ENCODE measurements at regions not wholly inside any gene's neighbourhood (a gene's known extent, or its start where the extent isn't known, plus 50 kb on each side); places are given as distances from the start of the nearest gene placed in this dataset.

- DNase-seq (no peak), ATAC-seq (no peak)
- H3K27me3 ChIP-seq (ENCODE audit: control insufficient read depth in 2 of 2, insufficient read depth in 2 of 2, low read length in 2 of 2) = no peaks in the 10 kb centered on the region
- peaks cover 0 to 3% (median 0%) of the 10 kb centered on the region in 11 donors for H3K9me3 Mint-ChIP-seq
- H3K4me1 Mint-ChIP-seq = peaks cover 4 to 22% (median 9%) of the 10 kb centered on the region in 7 donors
- H3K4me1 ChIP-seq (ENCODE audit: control insufficient read depth in 2 of 2, insufficient read depth in 2 of 2, low read length in 2 of 2) = peaks cover 0 to 4% of the 10 kb centered on the region in 2 donors
- H3K4me3 ChIP-seq (ENCODE audit: low read length) = no peak overlapping the region
- ChIA-PET CTCF (no interaction called here), POLR2A (no interaction called here)
- H3K4me3 Mint-ChIP-seq = no peak overlapping the region
- H3K36me3 ChIP-seq (ENCODE audit: control insufficient read depth in 2 of 3, insufficient read depth in 3 of 3, low read length in 3 of 3) = no peaks in the 10 kb centered on the region
- no peaks in the 10 kb centered on the region for H3K36me3 Mint-ChIP-seq
- intact Hi-C loops (cut with micrococcal nuclease) = no loop called here
- H3K27me3 Mint-ChIP-seq = peaks cover 9 to 36% (median 22%) of the 10 kb centered on the region in 5 donors
- H3K27ac ChIP-seq (ENCODE audit: low read depth, low read length) = no peak overlapping the region
- no peaks in the 10 kb centered on the region for H3K9me3 ChIP-seq (ENCODE audit: control insufficient read depth in 2 of 3, low read length in 3 of 3)
- no peak overlapping the region for H3K27ac Mint-ChIP-seq
Measured at GRCh38 chr11:134587345-134587744, 175.3 kb upstream of the B3GAT1 start.

- CTCF ChIA-PET = no interaction called here
- no peak for DNase-seq
- H3K4me1 ChIP-seq (ENCODE audit: control insufficient read depth in 2 of 2, insufficient read depth in 2 of 2, low read length in 2 of 2) = peaks cover 0 to 4% of the 10 kb centered on the region in 2 donors
Measured at GRCh38 chr11:134586726-134587125, 174.7 kb upstream of the B3GAT1 start.

GRCh38 chr11:134585666-134586610, 173.9 kb upstream of the B3GAT1 start:
- no peak for ATAC-seq
- Histone ChIP-seq H3K36me3 (ENCODE audit: control insufficient read depth in 2 of 3, insufficient read depth in 3 of 3, low read length in 3 of 3) (no peaks in the 10 kb centered on the region), H3K4me1 (ENCODE audit: control insufficient read depth in 2 of 2, insufficient read depth in 2 of 2, low read length in 2 of 2) (peaks cover 0 to 4% of the 10 kb centered on the region in 2 donors), H3K4me3 (ENCODE audit: low read length) (no peak overlapping the region), H3K27ac (ENCODE audit: low read depth, low read length) (no peak overlapping the region), H3K27me3 (ENCODE audit: control insufficient read depth in 2 of 2, insufficient read depth in 2 of 2, low read length in 2 of 2) (no peaks in the 10 kb centered on the region), H3K9me3 (ENCODE audit: control insufficient read depth in 2 of 3, low read length in 3 of 3) (no peaks in the 10 kb centered on the region)
- H3K4me3 Mint-ChIP-seq = no peak overlapping the region
- H3K27ac Mint-ChIP-seq = no peak overlapping the region
- H3K9me3 Mint-ChIP-seq = peaks cover 0 to 4% (median 0%) of the 10 kb centered on the region in 11 donors
- POLR2A ChIA-PET = no interaction called here
- DNase-seq = no peak
- CTCF ChIA-PET = no interaction called here
- H3K27me3 Mint-ChIP-seq = peaks cover 10 to 37% (median 23%) of the 10 kb centered on the region in 5 donors
- H3K4me1 Mint-ChIP-seq = peaks cover 4 to 22% (median 9%) of the 10 kb centered on the region in 7 donors
- intact Hi-C loops (cut with micrococcal nuclease) = no loop called here
- H3K36me3 Mint-ChIP-seq = no peaks in the 10 kb centered on the region

More at GRCh38 chr11:134586726-134587125, 174.7 kb upstream of the B3GAT1 start:
- H3K9me3 Mint-ChIP-seq = peaks cover 0 to 4% (median 0%) of the 10 kb centered on the region in 11 donors
- Histone ChIP-seq H3K36me3 (ENCODE audit: control insufficient read depth in 2 of 3, insufficient read depth in 3 of 3, low read length in 3 of 3) (no peaks in the 10 kb centered on the region), H3K9me3 (ENCODE audit: control insufficient read depth in 2 of 3, low read length in 3 of 3) (no peaks in the 10 kb centered on the region), H3K27me3 (ENCODE audit: control insufficient read depth in 2 of 2, insufficient read depth in 2 of 2, low read length in 2 of 2) (no peaks in the 10 kb centered on the region), H3K4me3 (ENCODE audit: low read length) (no peak overlapping the region), H3K27ac (ENCODE audit: low read depth, low read length) (no peak overlapping the region)
- no peak overlapping the region for H3K27ac Mint-ChIP-seq
- intact Hi-C loops (cut with micrococcal nuclease) = no loop called here
- peaks cover 9 to 36% (median 22%) of the 10 kb centered on the region in 5 donors for H3K27me3 Mint-ChIP-seq
- ATAC-seq = no peak
- peaks cover 4 to 22% (median 9%) of the 10 kb centered on the region in 7 donors for H3K4me1 Mint-ChIP-seq
- no peaks in the 10 kb centered on the region for H3K36me3 Mint-ChIP-seq
- POLR2A ChIA-PET = no interaction called here
- no peak overlapping the region for H3K4me3 Mint-ChIP-seq

- Mint-ChIP-seq H3K27me3 (peaks cover 15 to 35% (median 28%) of the 10 kb centered on the region in 5 donors), H3K4me1 (peaks cover 4 to 22% (median 9%) of the 10 kb centered on the region in 7 donors), H3K27ac (no peak overlapping the region), H3K4me3 (no peak overlapping the region), H3K36me3 (no peaks in the 10 kb centered on the region), H3K9me3 (peaks cover 0 to 4% (median 0%) of the 10 kb centered on the region in 11 donors)
- POLR2A ChIA-PET = no interaction called here
- no peak overlapping the region for H3K27ac ChIP-seq (ENCODE audit: low read depth, low read length)
- no peak for DNase-seq
- H3K4me1 ChIP-seq (ENCODE audit: control insufficient read depth in 2 of 2, insufficient read depth in 2 of 2, low read length in 2 of 2) = peaks cover 0 to 4% of the 10 kb centered on the region in 2 donors
- no peaks in the 10 kb centered on the region for H3K27me3 ChIP-seq (ENCODE audit: control insufficient read depth in 2 of 2, insufficient read depth in 2 of 2, low read length in 2 of 2)
- CTCF ChIA-PET = no interaction called here
- intact Hi-C loops (cut with micrococcal nuclease) = no loop called here
- no peaks in the 10 kb centered on the region for H3K9me3 ChIP-seq (ENCODE audit: control insufficient read depth in 2 of 3, low read length in 3 of 3)
- no peak for ATAC-seq
- H3K36me3 ChIP-seq (ENCODE audit: control insufficient read depth in 2 of 3, insufficient read depth in 3 of 3, low read length in 3 of 3) = no peaks in the 10 kb centered on the region
- no peak overlapping the region for H3K4me3 ChIP-seq (ENCODE audit: low read length)
Measured at GRCh38 chr11:134584706-134585445, 172.8 kb upstream of the B3GAT1 start.

GRCh38 chr11:134584001-134584561, 172.0 kb upstream of the B3GAT1 start:
- no peaks in the 10 kb centered on the region for H3K36me3 ChIP-seq (ENCODE audit: control insufficient read depth in 2 of 3, insufficient read depth in 3 of 3, low read length in 3 of 3)
- ATAC-seq = no peak
- peaks cover 19 to 34% (median 26%) of the 10 kb centered on the region in 5 donors for H3K27me3 Mint-ChIP-seq
- H3K4me3 ChIP-seq (ENCODE audit: low read length) = no peak overlapping the region
- H3K27me3 ChIP-seq (ENCODE audit: control insufficient read depth in 2 of 2, insufficient read depth in 2 of 2, low read length in 2 of 2) = no peaks in the 10 kb centered on the region
- peaks cover 0 to 4% (median 0%) of the 10 kb centered on the region in 11 donors for H3K9me3 Mint-ChIP-seq
- CTCF ChIA-PET = no interaction called here
- no peak overlapping the region for H3K4me3 Mint-ChIP-seq
- DNase-seq = peak in 1 of 9 donors; percentile 16
- no peak overlapping the region for H3K27ac Mint-ChIP-seq
- intact Hi-C loops (cut with micrococcal nuclease) = no loop called here
- H3K36me3 Mint-ChIP-seq = no peaks in the 10 kb centered on the region
- H3K4me1 Mint-ChIP-seq = peaks cover 4 to 21% (median 9%) of the 10 kb centered on the region in 7 donors
- no peak overlapping the region for H3K27ac ChIP-seq (ENCODE audit: low read depth, low read length)
- POLR2A ChIA-PET = no interaction called here
- H3K9me3 ChIP-seq (ENCODE audit: control insufficient read depth in 2 of 3, low read length in 3 of 3) = no peaks in the 10 kb centered on the region
- peaks cover 0 to 4% of the 10 kb centered on the region in 2 donors for H3K4me1 ChIP-seq (ENCODE audit: control insufficient read depth in 2 of 2, insufficient read depth in 2 of 2, low read length in 2 of 2)

GRCh38 chr11:134583397-134583990, 171.5 kb upstream of the B3GAT1 start:
- no peaks in the 10 kb centered on the region for H3K36me3 Mint-ChIP-seq
- intact Hi-C loops (cut with micrococcal nuclease) = no loop called here
- H3K27ac Mint-ChIP-seq = peak overlapping the region in 1 of 9 donors; percentile 31
- H3K4me3 Mint-ChIP-seq = peak overlapping the region in 4 of 10 donors; percentile 2 to 18 (median 14)
- Histone ChIP-seq H3K27me3 (ENCODE audit: control insufficient read depth in 2 of 2, insufficient read depth in 2 of 2, low read length in 2 of 2) (no peaks in the 10 kb centered on the region), H3K4me3 (ENCODE audit: low read length) (no peak overlapping the region), H3K27ac (ENCODE audit: low read depth, low read length) (no peak overlapping the region), H3K36me3 (ENCODE audit: control insufficient read depth in 2 of 3, insufficient read depth in 3 of 3, low read length in 3 of 3) (no peaks in the 10 kb centered on the region), H3K4me1 (ENCODE audit: control insufficient read depth in 2 of 2, insufficient read depth in 2 of 2, low read length in 2 of 2) (peaks cover 0 to 4% of the 10 kb centered on the region in 2 donors), H3K9me3 (ENCODE audit: control insufficient read depth in 2 of 3, low read length in 3 of 3) (no peaks in the 10 kb centered on the region)
- H3K27me3 Mint-ChIP-seq = peaks cover 25 to 36% (median 32%) of the 10 kb centered on the region in 5 donors
- DNase-seq (peak in 1 of 9 donors; percentile 14), ATAC-seq (peak; percentile 70)
- CTCF ChIA-PET = no interaction called here
- peaks cover 0 to 4% (median 0%) of the 10 kb centered on the region in 11 donors for H3K9me3 Mint-ChIP-seq
- POLR2A ChIA-PET = no interaction called here
- peaks cover 4 to 18% (median 9%) of the 10 kb centered on the region in 7 donors for H3K4me1 Mint-ChIP-seq

All from naive thymus-derived CD4-positive, alpha-beta T cell (primary cell).